Prostate gland (tissue), 2 donors: ENCODE measurements at regions not wholly inside any gene's neighbourhood (a gene's known extent, or its start where the extent isn't known, plus 50 kb on each side); places are given as distances from the start of the nearest gene placed in this dataset.

ENCODE experiments used
- DNase-seq: peaks from one replicate; pipeline ENCODE4 v3.0.0-alpha.2; 2019; ENCODE audit warnings: low spot score
- H3K27ac ChIP-seq, 2 donors: fragments of 200-600 bp; sonication (generic); 2 replicates each; pipeline ENCODE4 v1.5.1; 2017 to 2019
- H3K27me3 ChIP-seq: fragments of 200-600 bp; sonication (generic); replicated peaks from 2 replicates; pipeline ENCODE4 v1.5.1; 2019; ENCODE audit not compliant: insufficient read depth
- H3K36me3 ChIP-seq, 2 donors: fragments of 200-600 bp; sonication (generic); 1 replicate in 1 of 2; 2 replicates in 1 of 2; pipeline versions ENCODE4 v1.5.1 to v1.8.1; 2017 to 2019
- H3K4me1 ChIP-seq: fragments of 200-600 bp; sonication (generic); replicated peaks from 2 replicates; pipeline ENCODE4 v1.5.1; 2019
- H3K4me3 ChIP-seq, 2 donors: fragments of 200-600 bp; sonication (generic); 2 replicates each; pipeline ENCODE4 v1.5.1; 2017 to 2019
- H3K9me3 ChIP-seq: fragments of 200-600 bp; sonication (generic); 2 replicates; pipeline ENCODE4 v1.5.1; 2017
- CTCF ChIP-seq, 4 experiments: fragments of 200-600 bp in 2 of 4; fragments of 450-650 bp in 2 of 4; sonication (generic) in 2 of 4; IDR thresholded peaks; 1 replicate in 3 of 4; 2 replicates in 1 of 4; pipeline ENCODE4 v1.5.1; 2016 to 2019; ENCODE audit warnings: antibody characterized with exemption in 4 of 4, mild to moderate bottlenecking in 2 of 4, moderate library complexity in 2 of 4
- POLR2A ChIP-seq: fragments of 450-650 bp; IDR thresholded peaks from one replicate; pipeline ENCODE4 v1.6.1; 2016; ENCODE audit warnings: antibody characterized with exemption, mild to moderate bottlenecking
- POLR2AphosphoS5 ChIP-seq: sonication (generic); formaldehyde crosslinking; IDR thresholded peaks from one replicate; pipeline ENCODE4 v1.6.1; 2017; ENCODE audit warnings: antibody characterized with exemption
- WGBS: methylation state at CpG from one replicate; pipeline ENCODE4 v1.1.5; 2018; 5-methylcytosine and 5-hydroxymethylcytosine counted together
- intact Hi-C: fragments of 100-400 bp; cut with DNase I; formaldehyde crosslinking; loops from one replicate; pipeline ENCODE4 v1.14.2; 2022

GRCh38 chr12:71222436-71222835 is 64.6 kb upstream of the TSPAN8 start:
- no peaks in the 10 kb centered on the region for H3K9me3 ChIP-seq
- intact Hi-C loops: no loop called here
- WGBS: 66% methylated on average over 4 of the region's 4 CpGs
- H3K27ac ChIP-seq: no peak overlapping the region
- DNase-seq: no peak
- TF ChIP-seq CTCF (IDR thresholded peaks at IDR 0.05) (no peak), POLR2AphosphoS5 (no peak), POLR2A (no peak)
- no peaks in the 10 kb centered on the region for H3K36me3 ChIP-seq
- no peak overlapping the region for H3K4me3 ChIP-seq
- no peaks in the 10 kb centered on the region for H3K4me1 ChIP-seq
- no peaks in the 10 kb centered on the region for H3K27me3 ChIP-seq

- TF ChIP-seq POLR2A: no peak
- TF ChIP-seq POLR2AphosphoS5: no peak
- TF ChIP-seq CTCF (IDR thresholded peaks at IDR 0.05): no peak
- Histone ChIP-seq H3K27ac (no peak overlapping the region), H3K36me3 (no peaks in the 10 kb centered on the region), H3K9me3 (no peaks in the 10 kb centered on the region), H3K4me3 (no peak overlapping the region), H3K4me1 (no peaks in the 10 kb centered on the region), H3K27me3 (no peaks in the 10 kb centered on the region)
- WGBS: 68% methylated on average over 3 of the region's 3 CpGs
- no peak for DNase-seq
- intact Hi-C loops: no loop called here
Measured at GRCh38 chr12:71220260-71220659, 62.5 kb upstream of the TSPAN8 start.

GRCh38 chr12:71219224-71219623 is 61.4 kb upstream of the TSPAN8 start:
- TF ChIP-seq CTCF (IDR thresholded peaks at IDR 0.05): no peak
- no peak for TF ChIP-seq POLR2A
- TF ChIP-seq POLR2AphosphoS5: no peak
- Histone ChIP-seq H3K4me3 (no peak overlapping the region), H3K27me3 (no peaks in the 10 kb centered on the region), H3K36me3 (no peaks in the 10 kb centered on the region), H3K4me1 (no peaks in the 10 kb centered on the region), H3K9me3 (no peaks in the 10 kb centered on the region), H3K27ac (no peak overlapping the region)
- 80% methylated on average over 3 of the region's 3 CpGs for WGBS
- intact Hi-C loops: no loop called here
- DNase-seq: no peak

- Histone ChIP-seq H3K36me3 (no peaks in the 10 kb centered on the region), H3K9me3 (no peaks in the 10 kb centered on the region), H3K27ac (no peak overlapping the region), H3K4me3 (no peak overlapping the region), H3K4me1 (no peaks in the 10 kb centered on the region), H3K27me3 (no peaks in the 10 kb centered on the region)
- TF ChIP-seq POLR2AphosphoS5: no peak
- TF ChIP-seq POLR2A: no peak
- no peak for TF ChIP-seq CTCF (IDR thresholded peaks at IDR 0.05)
- intact Hi-C loops: no loop called here
- 25% methylated on average over 1 of the region's 1 CpG for WGBS
- DNase-seq: no peak
Measured at GRCh38 chr12:71218616-71219015, 60.8 kb upstream of the TSPAN8 start.

- peak; percentile 24 for DNase-seq
- Histone ChIP-seq H3K36me3 (no peaks in the 10 kb centered on the region), H3K4me1 (no peaks in the 10 kb centered on the region), H3K4me3 (no peak overlapping the region), H3K27me3 (no peaks in the 10 kb centered on the region), H3K27ac (no peak overlapping the region), H3K9me3 (no peaks in the 10 kb centered on the region)
- intact Hi-C loops: no loop called here
- WGBS: 38% methylated on average over 4 of the region's 4 CpGs
- TF ChIP-seq CTCF (IDR thresholded peaks at IDR 0.05) (peak in 3 of 4 experiments; percentile 39 to 63 (median 43)), POLR2A (no peak), POLR2AphosphoS5 (peak; percentile 45)
Measured at GRCh38 chr12:71216725-71217579, 59.2 kb upstream of the TSPAN8 start.
